Tongue (tissue), 1 donor: ENCODE measurements at regions not wholly inside any gene's neighbourhood (a gene's known extent, or its start where the extent isn't known, plus 50 kb on each side); places are given as distances from the start of the nearest gene placed in this dataset.
"Not testable (repeated sequence)": the region's sequence is repeated elsewhere in the genome, so short reads cannot be mapped to it uniquely, and the experiment has no call there.

Source experiments
- DNase-seq: peaks from one replicate; pipeline ENCODE4 v3.0.0-alpha.2; 2015

GRCh38 chr4:56139241-56139827, 190.6 kb downstream of the CEP135 start:
- no peak for DNase-seq

- not testable (repeated sequence) for DNase-seq
These were observed 186.1 kb downstream of the CEP135 start for GRCh38 chr4:56134834-56135233.

GRCh38 chr4:56134266-56134665, 185.5 kb downstream of the CEP135 start:
- peak; percentile 75 for DNase-seq

GRCh38 chr4:56132835-56133234, 184.1 kb downstream of the CEP135 start:
- no peak for DNase-seq

GRCh38 chr4:56132188-56132587, 183.4 kb downstream of the CEP135 start:
- DNase-seq, result not testable (repeated sequence)

GRCh38 chr4:56130606-56131155, 181.9 kb downstream of the CEP135 start:
- DNase-seq, result no peak

GRCh38 chr4:56129431-56129861, 180.7 kb downstream of the CEP135 start:
- DNase-seq, result no peak

- DNase-seq, result peak; percentile 44
These were observed 179.5 kb downstream of the CEP135 start for GRCh38 chr4:56128213-56128612.

GRCh38 chr4:56127716-56128115, 179.0 kb downstream of the CEP135 start:
- peak; percentile 36 for DNase-seq

GRCh38 chr4:56123547-56123946, 174.8 kb downstream of the CEP135 start:
- no peak for DNase-seq

GRCh38 chr4:56123051-56123450, 174.3 kb downstream of the CEP135 start:
- no peak for DNase-seq

GRCh38 chr4:56118845-56119244, 170.1 kb downstream of the CEP135 start:
- DNase-seq, result no peak

GRCh38 chr4:56118055-56118454, 169.3 kb downstream of the CEP135 start:
- DNase-seq, result no peak

GRCh38 chr4:56115898-56116297, 167.2 kb downstream of the CEP135 start:
- no peak for DNase-seq

- no peak for DNase-seq
These were observed 163.6 kb downstream of the CEP135 start for GRCh38 chr4:56112377-56112776.

- DNase-seq, result peak; percentile 71
These were observed 157.7 kb downstream of the CEP135 start for GRCh38 chr4:56106180-56107147.

GRCh38 chr4:56104188-56104587, 155.4 kb downstream of the CEP135 start:
- no peak for DNase-seq

- DNase-seq, result no peak
These were observed 153.9 kb downstream of the CEP135 start for GRCh38 chr4:56102601-56103000.

GRCh38 chr4:56099378-56099786, 150.6 kb downstream of the CEP135 start:
- DNase-seq, result peak; percentile 84

GRCh38 chr4:56093576-56093975, 144.8 kb downstream of the CEP135 start:
- DNase-seq, result no peak

GRCh38 chr4:56092540-56092939, 143.8 kb downstream of the CEP135 start:
- DNase-seq, result no peak

- no peak for DNase-seq
These were observed 137.8 kb downstream of the CEP135 start for GRCh38 chr4:56086561-56086960.

GRCh38 chr4:56086073-56086541, 137.4 kb downstream of the CEP135 start:
- peak; percentile 13 for DNase-seq
